ELF-1 (cell line): ENCODE measurements at regions not wholly inside any gene's neighbourhood (a gene's known extent, or its start where the extent isn't known, plus 50 kb on each side); places are given as distances from the start of the nearest gene placed in this dataset.
"Not testable (repeated sequence)": the region's sequence is repeated elsewhere in the genome, so short reads cannot be mapped to it uniquely, and the experiment has no call there.

ENCODE experiments used
- DNase-seq: peaks from one replicate; pipeline ENCODE4 v3.0.0-alpha.2; 2016; ENCODE audit warnings: low read depth, low spot score

- DNase-seq = no peak
Measured at GRCh38 chr13:47707414-47707813, 293.7 kb downstream of the SUCLA2 start.

- no peak for DNase-seq
Measured at GRCh38 chr13:47705185-47705584, 295.9 kb downstream of the SUCLA2 start.

GRCh38 chr13:47696674-47697073, 304.4 kb downstream of the SUCLA2 start:
- DNase-seq = no peak

DNA sequence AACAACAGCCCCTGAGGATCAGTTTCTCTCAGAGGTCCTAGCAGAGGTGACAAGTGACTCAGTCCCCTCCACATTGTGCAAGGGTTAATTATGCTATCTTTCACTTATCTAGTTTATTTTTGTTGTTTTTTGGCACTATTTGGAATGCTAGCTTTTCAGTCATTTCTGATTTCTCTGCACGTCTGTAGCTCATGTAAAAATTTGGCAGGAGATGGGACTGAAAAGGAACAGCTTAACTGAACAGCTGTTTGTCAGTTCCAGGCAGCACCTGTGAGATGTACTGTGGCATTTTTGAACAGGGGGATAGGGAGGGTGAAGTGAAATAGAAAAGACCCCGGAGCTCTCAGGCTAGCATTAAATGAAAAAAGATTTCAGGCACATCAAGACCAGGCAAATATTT, 313.5 kb downstream of the SUCLA2 start:
- no peak for DNase-seq

GRCh38 chr13:47685156-47685555, 315.9 kb downstream of the SUCLA2 start:
- DNase-seq = not testable (repeated sequence)

GRCh38 chr13:47680748-47681147, 320.3 kb downstream of the SUCLA2 start:
- DNase-seq = no peak

DNA sequence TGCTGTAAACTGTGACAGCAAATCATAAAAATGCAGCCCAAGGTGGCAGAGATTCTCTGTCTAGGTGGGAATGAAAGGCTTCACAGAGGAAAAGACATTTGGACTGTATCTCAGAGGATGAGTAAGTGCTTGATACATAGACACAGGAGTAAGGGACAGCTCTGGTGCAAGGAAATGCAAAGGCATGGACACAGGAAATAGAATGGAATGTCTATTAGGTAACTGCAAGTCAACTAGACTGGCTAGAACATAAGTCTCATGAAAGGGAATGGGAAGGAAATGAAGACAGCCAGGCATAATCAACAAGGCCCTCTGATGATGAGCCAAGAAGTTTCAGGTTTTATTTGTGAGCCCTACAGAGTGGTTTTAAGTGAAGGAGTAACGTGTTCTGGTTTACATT, 321.7 kb downstream of the SUCLA2 start:
- DNase-seq = no peak

DNA sequence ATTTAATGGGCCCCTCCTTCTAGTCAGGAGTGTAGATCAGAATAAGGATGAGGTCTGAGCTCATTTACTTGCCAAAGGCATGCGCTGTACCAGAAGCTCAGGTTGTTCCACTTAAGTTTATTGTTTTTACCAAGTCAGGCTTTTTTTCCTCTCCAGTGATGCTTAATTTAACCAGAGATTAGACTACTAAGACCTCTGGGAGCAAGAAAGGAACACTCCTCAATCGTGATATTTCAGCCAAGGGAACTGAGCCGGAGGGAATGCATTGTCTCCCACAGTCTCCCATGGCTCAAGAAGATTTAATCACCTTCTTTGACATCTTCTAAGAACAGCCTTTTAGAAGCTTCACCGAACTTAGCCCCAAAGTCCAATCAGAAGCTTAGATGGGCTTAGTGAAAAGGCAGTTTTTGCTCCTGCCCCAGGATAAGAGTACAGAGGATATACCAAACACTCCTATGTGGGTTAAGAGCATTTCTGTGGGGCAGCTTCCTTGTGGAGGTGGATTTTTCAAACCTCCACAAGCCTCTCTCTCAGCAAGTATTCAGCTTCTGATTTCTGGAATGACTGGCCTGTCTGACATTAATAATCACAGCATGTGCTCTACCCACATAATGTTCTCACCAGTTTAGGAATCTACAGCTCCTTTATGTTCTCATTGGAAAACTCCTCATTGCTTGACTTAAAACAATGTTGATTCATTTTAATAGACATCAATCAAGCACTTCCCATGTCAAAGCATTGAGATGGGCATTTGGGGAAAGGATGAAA, 322.7 kb downstream of the SUCLA2 start:
- DNase-seq = no peak

DNA sequence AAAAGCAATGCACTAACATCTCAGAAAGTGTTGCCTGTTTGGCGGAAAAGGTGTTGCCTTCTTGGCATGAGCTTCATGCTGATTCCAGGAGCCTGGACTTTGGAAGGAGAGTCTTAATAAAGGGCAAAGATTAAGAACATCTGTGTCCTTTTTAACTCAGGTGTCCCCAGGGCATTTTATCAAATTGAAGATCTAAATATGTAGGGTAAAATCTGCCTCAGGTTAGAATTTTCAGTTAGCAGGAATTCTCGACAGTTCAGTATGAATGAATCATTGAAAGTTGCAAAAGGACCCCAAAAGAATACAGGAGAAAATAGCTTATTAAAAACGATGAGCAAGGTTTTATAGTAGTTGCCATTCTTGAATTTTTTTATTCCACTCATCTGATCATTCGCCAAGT, 325.2 kb downstream of the SUCLA2 start:
- DNase-seq = no peak

- no peak for DNase-seq
Measured at GRCh38 chr13:47673009-47673850, 327.8 kb downstream of the SUCLA2 start.

- no peak for DNase-seq
Measured at GRCh38 chr13:47672245-47673008, 328.6 kb downstream of the SUCLA2 start.

- no peak for DNase-seq
Measured at GRCh38 chr13:47671776-47672175, 329.3 kb downstream of the SUCLA2 start.

DNA sequence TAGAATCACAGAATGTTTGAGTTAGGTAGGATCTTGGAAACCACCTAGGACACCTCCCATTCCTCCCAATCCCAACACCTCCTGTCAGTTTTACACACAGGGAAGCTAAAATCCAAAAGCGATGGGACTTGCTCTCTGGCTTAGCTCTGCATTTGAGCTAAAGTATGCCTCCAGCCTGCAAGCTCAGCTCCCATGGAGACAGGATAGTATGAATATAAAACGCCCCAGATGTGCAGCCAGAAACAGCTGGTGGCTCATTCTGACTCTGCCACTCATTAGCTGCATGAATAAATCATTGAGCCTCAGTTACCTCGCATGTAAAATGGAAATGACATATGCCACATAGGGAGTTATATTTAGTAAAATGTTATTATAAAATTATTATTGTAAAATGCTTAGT, 336.0 kb downstream of the SUCLA2 start:
- no peak for DNase-seq

GRCh38 chr13:47661076-47661475, 340.0 kb downstream of the SUCLA2 start:
- DNase-seq = no peak

- no peak for DNase-seq
Measured at GRCh38 chr13:47656651-47657050, 344.4 kb downstream of the SUCLA2 start.

GRCh38 chr13:47650209-47650608, 350.9 kb downstream of the SUCLA2 start:
- DNase-seq = peak; percentile 7

DNA sequence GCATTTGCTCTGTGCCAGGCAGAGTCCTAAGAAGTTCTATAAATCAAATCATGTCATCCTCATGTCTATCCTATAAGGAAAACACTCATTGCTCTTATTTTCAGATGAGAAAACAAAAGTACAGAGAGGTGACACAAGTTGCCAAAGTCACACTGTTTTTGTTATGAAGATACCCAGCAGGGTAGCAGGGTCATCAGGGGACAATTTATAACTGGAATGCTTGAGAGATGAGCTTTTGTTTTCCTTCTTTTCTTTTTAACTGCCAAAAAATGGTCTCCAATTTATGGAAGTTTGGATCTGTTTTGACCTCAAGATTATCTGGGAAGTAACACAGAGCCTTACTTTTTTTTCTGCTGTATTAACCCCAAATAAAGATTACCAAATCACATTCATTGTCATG, 354.1 kb downstream of the SUCLA2 start:
- no peak for DNase-seq

GRCh38 chr13:47646298-47646697, 354.8 kb downstream of the SUCLA2 start:
- no peak for DNase-seq

GRCh38 chr13:47639738-47640447, 361.2 kb downstream of the SUCLA2 start:
- no peak for DNase-seq

DNA sequence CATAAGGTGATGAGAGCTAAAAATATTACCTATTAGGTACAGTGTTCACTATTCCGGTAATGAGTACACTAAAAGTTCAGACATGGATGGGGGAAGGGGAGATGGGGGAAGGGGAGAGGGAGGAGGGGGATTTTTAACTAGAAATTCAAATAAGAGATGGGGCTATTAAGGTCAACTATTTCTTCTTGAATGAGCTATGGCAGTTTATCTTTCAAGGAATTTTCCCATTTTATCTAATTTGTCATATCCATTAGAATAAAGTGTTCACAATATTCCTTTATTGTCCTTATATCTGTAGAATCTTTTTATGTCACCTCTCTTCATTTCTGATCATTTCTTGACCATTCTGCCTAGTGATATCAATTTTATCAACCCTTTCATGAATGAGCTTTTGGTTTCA, 362.4 kb downstream of the SUCLA2 start:
- no peak for DNase-seq

GRCh38 chr13:47632311-47632710, 368.8 kb downstream of the SUCLA2 start:
- DNase-seq = peak; percentile 66

DNA sequence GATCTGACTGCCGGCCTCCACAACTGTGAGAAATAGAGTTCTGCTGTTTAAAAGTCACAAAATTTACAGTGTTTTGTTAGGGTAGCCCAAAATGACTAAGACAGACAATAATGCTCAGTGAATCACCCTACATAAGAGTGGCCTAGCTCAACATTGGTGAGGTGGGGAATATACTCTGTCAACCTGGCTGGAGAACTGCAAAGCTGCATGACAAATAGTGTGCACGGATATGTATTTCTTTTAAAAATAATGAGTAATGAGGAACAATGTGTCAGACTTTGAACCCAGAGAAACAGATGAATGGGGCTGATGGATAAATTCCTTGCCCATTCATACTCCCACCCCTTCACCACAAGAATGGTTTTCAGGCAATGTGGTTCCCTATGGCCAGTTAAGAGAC, 372.4 kb downstream of the SUCLA2 start:
- no peak for DNase-seq
